ENCODE measurements at regions not wholly inside any gene's neighbourhood (a gene's known extent, or its start where the extent isn't known, plus 50 kb on each side); places are given as distances from the start of the nearest gene placed in this dataset.

DNA sequence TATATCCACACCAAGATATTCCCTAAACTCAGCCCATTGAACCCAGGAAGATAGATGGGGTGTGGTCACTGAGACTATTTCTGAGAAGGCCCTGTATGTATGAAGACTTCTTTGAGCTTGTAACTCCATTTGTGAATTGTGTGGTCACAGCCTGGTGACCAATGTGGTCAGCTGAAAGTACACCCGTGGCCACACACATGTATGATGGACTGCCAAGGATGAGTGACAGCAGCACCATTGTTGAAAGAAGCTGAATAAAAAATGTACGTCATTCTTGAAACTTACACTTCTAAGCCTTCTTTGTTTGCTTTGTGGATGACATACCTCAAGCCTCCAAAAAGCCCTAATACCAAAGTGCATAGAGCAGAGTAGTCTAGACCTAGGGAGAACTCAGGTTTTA is 581.4 kb downstream of the RAB28 start:
- Mint-ChIP-seq H3K27me3 (no peaks in the 10 kb centered on the region), H3K4me3 (no peak overlapping the region), H3K27ac (no peak overlapping the region), H3K4me1 (ENCODE audit: unreplicated experiment) (no peaks in the 10 kb centered on the region), H3K9me3 (no peaks in the 10 kb centered on the region), H3K36me3 (no peaks in the 10 kb centered on the region)
- TF ChIP-seq, protein P1, sequence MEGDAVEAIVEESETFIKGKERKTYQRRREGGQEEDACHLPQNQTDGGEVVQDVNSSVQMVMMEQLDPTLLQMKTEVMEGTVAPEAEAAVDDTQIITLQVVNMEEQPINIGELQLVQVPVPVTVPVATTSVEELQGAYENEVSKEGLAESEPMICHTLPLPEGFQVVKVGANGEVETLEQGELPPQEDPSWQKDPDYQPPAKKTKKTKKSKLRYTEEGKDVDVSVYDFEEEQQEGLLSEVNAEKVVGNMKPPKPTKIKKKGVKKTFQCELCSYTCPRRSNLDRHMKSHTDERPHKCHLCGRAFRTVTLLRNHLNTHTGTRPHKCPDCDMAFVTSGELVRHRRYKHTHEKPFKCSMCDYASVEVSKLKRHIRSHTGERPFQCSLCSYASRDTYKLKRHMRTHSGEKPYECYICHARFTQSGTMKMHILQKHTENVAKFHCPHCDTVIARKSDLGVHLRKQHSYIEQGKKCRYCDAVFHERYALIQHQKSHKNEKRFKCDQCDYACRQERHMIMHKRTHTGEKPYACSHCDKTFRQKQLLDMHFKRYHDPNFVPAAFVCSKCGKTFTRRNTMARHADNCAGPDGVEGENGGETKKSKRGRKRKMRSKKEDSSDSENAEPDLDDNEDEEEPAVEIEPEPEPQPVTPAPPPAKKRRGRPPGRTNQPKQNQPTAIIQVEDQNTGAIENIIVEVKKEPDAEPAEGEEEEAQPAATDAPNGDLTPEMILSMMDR (conservative IDR thresholded peaks at IDR 0.05), result no peak
- no peak for DNase-seq (ENCODE audit: extremely low spot score, unreplicated experiment)

DNA sequence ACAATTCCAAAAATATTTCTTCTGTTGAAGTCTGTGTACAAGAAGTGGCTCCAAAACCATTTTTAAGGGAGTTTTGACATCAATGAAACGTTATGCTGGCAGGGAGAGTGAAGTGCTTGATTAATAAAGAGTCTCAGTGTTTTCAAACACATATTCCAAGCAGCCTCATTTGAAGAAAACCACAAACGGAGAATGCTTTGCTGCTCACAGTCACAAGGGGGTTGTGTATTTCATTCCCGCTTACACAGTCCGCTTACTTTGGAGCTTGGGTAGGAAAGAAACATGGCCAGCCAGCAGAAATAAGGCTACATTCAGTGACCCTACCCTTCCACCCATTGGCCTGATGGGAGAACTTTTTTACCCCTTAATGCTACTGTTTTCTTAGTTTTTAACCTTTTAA is 586.2 kb downstream of the RAB28 start:
- no peak for DNase-seq (ENCODE audit: extremely low spot score, unreplicated experiment)
- H3K4me1 Mint-ChIP-seq (ENCODE audit: unreplicated experiment), result no peaks in the 10 kb centered on the region
- no peaks in the 10 kb centered on the region for H3K27me3 Mint-ChIP-seq
- no peaks in the 10 kb centered on the region for H3K36me3 Mint-ChIP-seq
- no peak overlapping the region for H3K27ac Mint-ChIP-seq
- TF ChIP-seq, protein P1 (conservative IDR thresholded peaks at IDR 0.05), result no peak
- H3K4me3 Mint-ChIP-seq, result no peak overlapping the region
- peaks cover 4% of the 10 kb centered on the region for H3K9me3 Mint-ChIP-seq

DNA sequence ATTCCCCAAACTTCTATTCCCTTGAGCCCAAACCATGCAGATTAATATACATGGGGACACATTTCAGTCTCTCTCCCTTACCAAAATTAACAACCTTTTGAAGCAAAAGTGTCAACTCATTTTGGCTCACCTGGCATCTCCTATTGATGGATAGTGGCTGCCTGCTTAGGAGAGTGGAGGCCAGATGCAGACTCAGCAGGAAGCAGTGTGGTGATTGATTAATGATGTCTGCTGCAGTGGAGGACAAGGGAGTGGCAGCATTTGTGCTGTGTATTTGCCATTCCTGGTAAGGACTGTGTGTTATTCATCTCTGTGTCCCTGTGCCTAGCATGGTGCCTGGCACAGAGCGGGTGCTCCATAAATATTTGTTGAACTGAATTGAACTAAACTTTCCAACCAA is 590.1 kb downstream of the RAB28 start:
- peaks cover 4% of the 10 kb centered on the region for H3K9me3 Mint-ChIP-seq
- DNase-seq (ENCODE audit: extremely low spot score, unreplicated experiment), result no peak
- TF ChIP-seq, protein P1 (conservative IDR thresholded peaks at IDR 0.05), result no peak
- H3K4me1 Mint-ChIP-seq (ENCODE audit: unreplicated experiment), result peaks cover 4% of the 10 kb centered on the region
- no peak overlapping the region for H3K4me3 Mint-ChIP-seq
- no peaks in the 10 kb centered on the region for H3K27me3 Mint-ChIP-seq
- no peaks in the 10 kb centered on the region for H3K36me3 Mint-ChIP-seq
- no peak overlapping the region for H3K27ac Mint-ChIP-seq

DNA sequence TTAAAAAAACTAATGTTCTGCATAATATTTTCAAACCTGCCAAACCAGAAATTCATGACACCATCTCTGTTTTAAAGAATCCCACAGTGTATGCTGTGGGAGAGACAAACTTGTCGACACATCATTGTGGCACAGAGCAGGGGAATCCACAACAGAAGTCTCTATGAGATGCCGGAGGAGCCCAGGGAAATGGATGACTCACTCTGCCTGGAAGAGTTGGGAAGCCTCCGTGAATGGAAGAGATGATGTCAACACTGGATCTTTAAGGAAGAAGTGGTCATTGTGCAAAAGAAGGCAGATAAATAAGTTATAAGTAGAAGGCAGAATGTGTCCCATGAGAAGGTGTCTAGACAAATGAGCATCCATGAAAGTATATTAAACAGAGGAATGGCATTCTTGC is 595.1 kb downstream of the RAB28 start:
- Mint-ChIP-seq H3K27ac (no peak overlapping the region), H3K9me3 (peaks cover 7% of the 10 kb centered on the region), H3K36me3 (no peaks in the 10 kb centered on the region), H3K27me3 (no peaks in the 10 kb centered on the region), H3K4me1 (ENCODE audit: unreplicated experiment) (peaks cover 6% of the 10 kb centered on the region), H3K4me3 (no peak overlapping the region)
- DNase-seq (ENCODE audit: extremely low spot score, unreplicated experiment), result no peak
- TF ChIP-seq, protein P1 (conservative IDR thresholded peaks at IDR 0.05), result no peak

DNA sequence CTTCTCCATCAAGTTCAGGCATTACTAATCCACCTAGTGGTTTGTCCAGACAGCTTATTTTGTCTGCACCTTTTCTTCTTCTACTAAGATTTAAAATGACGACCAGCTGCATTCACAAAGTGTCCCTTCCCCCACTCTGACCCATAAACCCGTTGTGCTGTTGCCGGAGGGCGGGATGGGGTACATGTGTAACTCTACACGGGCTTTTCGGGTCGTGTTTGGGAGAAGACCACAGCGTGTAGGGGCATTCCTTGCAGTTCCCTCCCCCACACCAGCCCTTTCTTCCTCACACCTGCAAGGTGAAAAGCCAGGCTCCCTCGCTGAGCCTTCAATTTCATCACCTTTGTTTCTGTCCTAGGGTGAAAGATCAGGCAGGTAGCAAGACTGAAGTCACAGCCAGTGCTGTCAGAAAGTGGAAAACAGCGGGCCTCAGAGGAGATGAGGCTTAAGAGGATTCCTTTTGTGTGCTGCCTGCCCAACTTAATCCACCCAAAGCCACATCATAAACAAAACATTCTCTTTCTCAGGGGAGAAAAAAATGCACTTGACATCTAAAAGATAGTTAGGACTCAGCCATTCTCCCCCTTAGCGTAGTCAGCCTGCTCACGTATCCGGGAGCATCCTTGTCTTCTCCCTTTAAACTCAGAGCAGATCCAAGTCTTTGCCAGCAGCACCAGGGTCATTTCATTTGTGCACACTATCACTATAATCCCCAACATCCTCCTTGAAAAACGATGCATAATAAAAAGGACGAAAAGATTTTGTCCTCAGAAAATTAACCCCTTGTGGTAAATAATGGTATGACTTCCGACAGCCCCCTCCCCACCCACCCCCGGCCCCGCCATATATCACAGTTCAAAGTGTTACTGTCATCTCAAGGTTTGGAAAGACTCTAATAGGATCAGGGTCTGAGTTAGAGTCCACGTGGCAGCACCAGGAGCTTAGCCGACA is 599.0 kb downstream of the RAB28 start:
- peaks cover 8% of the 10 kb centered on the region for H3K9me3 Mint-ChIP-seq
- H3K4me3 Mint-ChIP-seq, result no peak overlapping the region
- no peak overlapping the region for H3K27ac Mint-ChIP-seq
- no peaks in the 10 kb centered on the region for H3K36me3 Mint-ChIP-seq
- H3K27me3 Mint-ChIP-seq, result no peaks in the 10 kb centered on the region
- DNase-seq (ENCODE audit: extremely low spot score, unreplicated experiment), result no peak
- peaks cover 6% of the 10 kb centered on the region for H3K4me1 Mint-ChIP-seq (ENCODE audit: unreplicated experiment)
- TF ChIP-seq, protein P1 (conservative IDR thresholded peaks at IDR 0.05), result peak; percentile 41

Measured in type B pancreatic cell (in vitro differentiated cells).